ENCODE measurements at regions not wholly inside any gene's neighbourhood (a gene's known extent, or its start where the extent isn't known, plus 50 kb on each side); places are given as distances from the start of the nearest gene placed in this dataset.

GRCh38 chr1:83691953-83692500, 306.9 kb downstream of the TTLL7 start:
- TF ChIP-seq CTCF (IDR thresholded peaks at IDR 0.05 in 4 of 5, conservative IDR thresholded peaks at IDR 0.05 in 1 of 5) (no peak), POLR2A (IDR thresholded peaks at IDR 0.05) (no peak)

All from gastrocnemius medialis (tissue), 4 donors.